HG03442 (cell line): ENCODE measurements at regions not wholly inside any gene's neighbourhood (a gene's known extent, or its start where the extent isn't known, plus 50 kb on each side); places are given as distances from the start of the nearest gene placed in this dataset.

Experiments
- ATAC-seq: cut with Tn5 transposase; IDR thresholded peaks from one replicate; pipeline ENCODE4 v1.9.1; 2021; ENCODE audit warnings: mild to moderate bottlenecking, moderate library complexity; ENCODE audit not compliant: unreplicated experiment

- ATAC-seq, result no peak
Observed at GRCh38 chr6:84282550-84282949, 55.1 kb upstream of the CEP162 start.

DNA sequence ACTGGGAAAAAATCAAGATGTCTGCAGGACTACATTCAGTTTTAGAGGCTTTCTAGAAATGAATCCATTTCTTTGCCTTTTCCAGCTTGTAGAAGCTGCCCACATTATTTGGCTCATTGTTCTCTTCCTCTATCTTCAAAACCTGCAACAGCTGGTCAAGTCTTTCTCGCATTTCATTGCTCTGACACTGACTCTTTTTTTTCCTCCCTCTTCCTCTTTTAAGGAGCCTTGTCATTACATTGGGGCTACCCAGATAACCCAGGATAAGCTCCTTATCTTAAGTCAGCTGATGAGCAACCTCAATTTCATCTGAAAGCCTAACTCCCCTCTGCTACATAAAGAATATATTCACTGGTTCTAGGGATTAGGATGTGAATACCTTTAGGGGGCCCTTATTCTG lies 53.2 kb upstream of the CEP162 start:
- ATAC-seq, result no peak

GRCh38 chr6:84280030-84280429 lies 52.6 kb upstream of the CEP162 start:
- ATAC-seq, result no peak

GRCh38 chr6:84278321-84278998 lies 51.0 kb upstream of the CEP162 start:
- ATAC-seq, result no peak
